HG02588 (cell line): ENCODE measurements at regions not wholly inside any gene's neighbourhood (a gene's known extent, or its start where the extent isn't known, plus 50 kb on each side); places are given as distances from the start of the nearest gene placed in this dataset.

Experiments
- ATAC-seq: cut with Tn5 transposase; IDR thresholded peaks from one replicate; pipeline ENCODE4 v1.9.1; 2021; ENCODE audit warnings: mild to moderate bottlenecking, moderate library complexity; ENCODE audit not compliant: unreplicated experiment

GRCh38 chr7:153005750-153006435 is 246.3 kb downstream of the ACTR3B start:
- no peak for ATAC-seq

- no peak for ATAC-seq
These were observed 246.9 kb downstream of the ACTR3B start for GRCh38 chr7:153006452-153006851.

- no peak for ATAC-seq
These were observed 247.4 kb downstream of the ACTR3B start for GRCh38 chr7:153006911-153007310.

- no peak for ATAC-seq
These were observed 250.9 kb downstream of the ACTR3B start for GRCh38 chr7:153010416-153010815.

- no peak for ATAC-seq
These were observed 252.7 kb downstream of the ACTR3B start for GRCh38 chr7:153012203-153012602.

GRCh38 chr7:153017223-153017622 is 257.7 kb downstream of the ACTR3B start:
- ATAC-seq = no peak

- ATAC-seq = no peak
These were observed 262.0 kb downstream of the ACTR3B start for GRCh38 chr7:153021542-153021941.

- ATAC-seq = no peak
These were observed 263.1 kb downstream of the ACTR3B start for GRCh38 chr7:153022475-153023193.

- ATAC-seq = no peak
These were observed 263.6 kb downstream of the ACTR3B start for GRCh38 chr7:153023194-153023592.

GRCh38 chr7:153027210-153027609 is 267.7 kb downstream of the ACTR3B start:
- ATAC-seq = no peak

- ATAC-seq = no peak
These were observed 268.4 kb downstream of the ACTR3B start for GRCh38 chr7:153027904-153028303.

- no peak for ATAC-seq
These were observed 271.4 kb downstream of the ACTR3B start for GRCh38 chr7:153030976-153031375.

GRCh38 chr7:153034791-153035190 is 275.2 kb downstream of the ACTR3B start:
- ATAC-seq = no peak

- ATAC-seq = no peak
These were observed 277.0 kb downstream of the ACTR3B start for GRCh38 chr7:153036396-153037063.

- ATAC-seq = no peak
These were observed 283.9 kb downstream of the ACTR3B start for GRCh38 chr7:153043440-153043839.

- ATAC-seq = no peak
These were observed 285.4 kb downstream of the ACTR3B start for GRCh38 chr7:153044981-153045380.

- ATAC-seq = no peak
These were observed 287.8 kb downstream of the ACTR3B start for GRCh38 chr7:153047079-153047959.

GRCh38 chr7:153052206-153052605 is 292.7 kb downstream of the ACTR3B start:
- no peak for ATAC-seq

- no peak for ATAC-seq
These were observed 302.5 kb downstream of the ACTR3B start for GRCh38 chr7:153061910-153062528.

GRCh38 chr7:153065051-153065450 is 305.5 kb downstream of the ACTR3B start:
- no peak for ATAC-seq

- no peak for ATAC-seq
These were observed 307.2 kb downstream of the ACTR3B start for GRCh38 chr7:153066711-153067110.
